Endometrium (tissue), 2 donors: ENCODE measurements at regions not wholly inside any gene's neighbourhood (a gene's known extent, or its start where the extent isn't known, plus 50 kb on each side); places are given as distances from the start of the nearest gene placed in this dataset.
"Not testable (repeated sequence)": the region's sequence is repeated elsewhere in the genome, so short reads cannot be mapped to it uniquely, and the experiment has no call there.

ENCODE experiments used
- FAIRE-seq: peaks from 2 replicates; lab custom pipeline; 2012; peaks lifted over from hg19 to GRCh38; lab: Jason Lieb, UNC
- donor health status: control.
- donor health status: control.

DNA sequence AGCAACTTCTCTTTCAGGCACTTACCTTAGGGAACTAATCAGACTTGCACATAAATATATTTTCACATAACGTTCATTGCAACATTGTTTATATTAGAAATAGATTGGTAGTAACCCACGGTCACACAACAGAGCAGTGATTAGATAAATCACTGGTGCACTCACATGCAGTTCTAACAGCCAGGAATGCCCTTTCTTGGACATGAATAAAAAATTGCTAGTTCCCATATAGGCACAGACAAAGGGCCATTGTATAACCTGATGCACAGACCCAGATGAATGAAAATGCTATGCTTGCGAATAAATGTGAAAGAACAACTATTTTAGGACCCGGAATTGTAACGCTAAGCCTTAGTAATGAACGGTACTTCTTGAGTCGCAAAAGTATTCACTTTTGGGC, 63.9 kb downstream of the SPANXB1 start:
- FAIRE-seq = not testable (repeated sequence)

DNA sequence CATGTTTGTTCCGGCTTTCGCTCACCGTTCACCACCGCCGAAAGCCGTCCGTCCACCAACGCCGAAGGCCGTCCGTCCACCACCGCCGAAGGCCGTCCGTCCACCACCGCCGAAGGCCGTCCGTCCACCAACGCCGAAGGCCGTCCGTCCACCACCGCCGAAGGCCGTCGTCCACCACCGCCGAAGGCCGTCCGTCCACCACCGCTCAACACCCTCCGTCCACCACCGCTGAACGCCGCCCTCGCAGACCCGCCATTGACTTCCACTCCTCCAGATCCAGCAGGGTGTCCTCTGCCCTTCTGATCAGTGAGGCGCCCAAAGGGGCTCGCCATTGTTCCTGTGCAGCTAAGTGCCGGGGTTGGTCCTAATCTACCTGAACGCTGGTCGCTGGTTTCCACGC, 81.7 kb downstream of the SPANXB1 start:
- not testable (repeated sequence) for FAIRE-seq

DNA sequence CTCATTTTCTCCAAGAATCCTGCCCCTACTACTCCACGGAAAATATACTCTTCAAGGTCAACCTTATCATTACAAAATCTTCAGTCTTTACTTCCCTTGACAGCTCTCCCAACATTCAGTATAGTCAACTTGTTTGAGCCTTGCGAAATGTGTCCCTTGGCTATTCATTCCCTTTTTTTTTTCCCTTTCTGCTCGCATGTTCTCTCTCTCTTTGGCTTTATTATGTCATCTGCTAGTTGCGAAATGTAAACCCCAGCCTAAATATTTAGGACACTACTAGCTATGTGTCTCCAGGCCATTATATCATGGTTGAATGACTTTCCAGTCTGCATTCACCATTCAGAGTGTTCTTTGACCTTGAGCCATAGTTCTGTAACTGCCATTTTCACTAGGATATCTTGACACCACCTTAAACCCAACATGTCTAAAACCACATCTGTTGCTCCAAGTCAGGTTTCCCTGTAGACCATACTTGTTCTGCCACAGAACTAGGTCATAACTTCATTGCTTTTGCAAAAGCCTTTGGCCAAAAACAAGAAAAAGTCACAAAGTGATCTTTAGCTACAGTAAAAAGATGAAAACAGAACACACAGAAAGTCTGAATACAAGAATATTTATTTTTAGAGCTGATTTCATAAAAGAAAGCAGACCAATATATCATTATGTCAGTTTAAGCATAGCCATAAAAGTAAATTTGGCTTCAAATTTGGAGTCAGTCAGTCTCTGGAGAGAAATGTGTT, 73.0 kb downstream of the LDOC1 start:
- FAIRE-seq = peak; percentile 87

DNA sequence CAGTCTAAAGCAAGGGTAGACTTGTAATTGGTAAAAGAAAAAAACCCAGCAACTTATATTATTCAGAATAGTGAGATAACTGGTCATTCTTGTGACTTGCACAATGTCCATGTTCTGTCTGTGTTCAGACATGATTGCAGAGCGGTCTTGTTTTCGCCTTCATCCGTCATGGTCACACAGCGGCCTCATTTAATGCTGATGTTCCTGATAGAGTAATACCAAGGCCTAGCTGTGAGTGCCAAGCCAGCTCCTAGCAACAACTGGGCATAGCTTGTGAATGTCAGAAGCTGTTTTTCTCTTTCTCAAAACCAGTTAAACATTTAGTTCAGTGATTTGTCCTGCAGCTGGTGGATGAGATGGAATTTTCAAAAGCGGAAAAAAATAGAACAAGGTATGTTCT, 65.7 kb downstream of the LDOC1 start:
- not testable (repeated sequence) for FAIRE-seq
